ES-I3 (cell line): ENCODE measurements at regions not wholly inside any gene's neighbourhood (a gene's known extent, or its start where the extent isn't known, plus 50 kb on each side); places are given as distances from the start of the nearest gene placed in this dataset.

ENCODE experiments used
- H3K36me3 ChIP-seq: 2 replicates; pipeline ENCODE4 v1.6.1; 2013; ENCODE audit warnings: mild to moderate bottlenecking, low read length, control low read depth, moderate library complexity; ENCODE audit not compliant: insufficient read depth
- H3K4me1 ChIP-seq: 2 replicates; pipeline ENCODE4 v1.6.1; 2013; ENCODE audit warnings: mild to moderate bottlenecking, control low read depth, low read length; ENCODE audit not compliant: insufficient read depth
- H3K9ac ChIP-seq: 2 replicates; pipeline ENCODE4 v1.6.1; 2013; ENCODE audit warnings: low read depth, mild to moderate bottlenecking, low read length, moderate library complexity
- H3K9me3 ChIP-seq: 2 replicates; pipeline ENCODE4 v1.6.1; 2013; ENCODE audit warnings: mild to moderate bottlenecking, low read length, moderate library complexity; ENCODE audit not compliant: control insufficient read depth, insufficient read depth

GRCh38 chr12:93043192-93043876 is 114.2 kb upstream of the EEA1 start:
- H3K4me1 ChIP-seq, result peaks cover 4% of the 10 kb centered on the region; the same call in 1 of the 2 replicates
- no peaks in the 10 kb centered on the region for H3K9me3 ChIP-seq
- H3K36me3 ChIP-seq, result no peaks in the 10 kb centered on the region
- H3K9ac ChIP-seq, result no peak overlapping the region

GRCh38 chr12:93043877-93044209 is 114.7 kb upstream of the EEA1 start:
- Histone ChIP-seq H3K4me1 (peaks cover 4% of the 10 kb centered on the region; the same call in 1 of the 2 replicates), H3K9me3 (no peaks in the 10 kb centered on the region), H3K9ac (no peak overlapping the region), H3K36me3 (no peaks in the 10 kb centered on the region)

- Histone ChIP-seq H3K4me1 (peaks cover 15% of the 10 kb centered on the region), H3K9me3 (no peaks in the 10 kb centered on the region), H3K9ac (no peak overlapping the region), H3K36me3 (no peaks in the 10 kb centered on the region)
These were observed 118.0 kb upstream of the EEA1 start for GRCh38 chr12:93047118-93047517.

DNA sequence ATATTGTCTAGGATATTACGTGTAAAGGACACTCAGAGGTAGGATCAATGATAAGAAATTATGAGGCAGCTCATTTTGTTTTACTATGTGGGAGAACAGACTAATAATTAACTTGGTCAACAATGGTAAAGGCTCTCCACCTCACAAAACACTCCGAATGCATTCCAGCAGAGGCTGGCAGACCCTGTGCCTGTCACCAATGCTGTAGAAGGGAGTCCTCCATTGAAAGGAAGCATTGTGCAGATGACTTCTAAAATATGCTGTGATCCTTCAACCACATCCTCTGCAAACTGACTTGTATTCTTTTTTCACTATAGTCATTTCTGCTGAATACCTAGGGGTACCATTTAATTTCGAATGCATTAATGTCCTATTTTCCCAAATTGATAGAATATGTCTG is 119.6 kb upstream of the EEA1 start:
- Histone ChIP-seq H3K9me3 (no peaks in the 10 kb centered on the region), H3K4me1 (peaks cover 11% of the 10 kb centered on the region), H3K9ac (no peak overlapping the region), H3K36me3 (no peaks in the 10 kb centered on the region)

DNA sequence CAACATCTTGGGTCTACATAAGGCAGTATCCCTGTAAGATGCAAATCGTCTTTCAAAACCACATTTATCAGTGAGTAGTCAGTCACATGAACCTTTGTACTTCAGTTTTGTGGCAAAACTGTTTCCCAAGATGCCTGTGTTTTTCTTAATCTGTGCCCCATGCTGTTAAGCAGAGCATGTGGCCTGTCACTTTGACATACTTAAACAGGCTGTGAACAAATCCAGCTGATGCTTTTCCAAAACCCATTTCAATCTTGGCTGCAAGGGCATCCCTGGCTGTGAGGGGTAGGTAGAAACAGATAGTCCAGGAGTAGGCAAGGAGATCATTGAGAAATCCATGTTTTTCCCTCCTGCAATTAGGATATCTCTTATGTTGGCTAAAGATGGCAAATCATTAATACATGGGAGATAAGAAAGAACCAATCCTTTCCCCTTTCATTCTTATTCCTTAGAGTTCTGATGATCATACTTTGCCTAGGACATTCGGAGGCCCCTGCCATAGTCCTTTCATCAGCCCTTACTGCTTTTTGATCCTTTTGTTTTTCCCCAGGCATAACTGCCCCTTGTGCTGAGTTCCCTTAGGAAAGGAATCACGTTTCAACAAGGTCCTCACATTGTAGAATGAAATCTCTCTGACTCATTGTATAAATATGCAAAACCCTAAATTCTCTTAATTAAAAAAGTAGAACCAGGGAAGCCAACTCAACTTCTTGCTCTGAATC is 121.1 kb upstream of the EEA1 start:
- no peaks in the 10 kb centered on the region for H3K9me3 ChIP-seq
- no peaks in the 10 kb centered on the region for H3K36me3 ChIP-seq
- no peak overlapping the region; the same call in 1 of the 2 replicates for H3K9ac ChIP-seq
- H3K4me1 ChIP-seq, result peaks cover 11% of the 10 kb centered on the region

DNA sequence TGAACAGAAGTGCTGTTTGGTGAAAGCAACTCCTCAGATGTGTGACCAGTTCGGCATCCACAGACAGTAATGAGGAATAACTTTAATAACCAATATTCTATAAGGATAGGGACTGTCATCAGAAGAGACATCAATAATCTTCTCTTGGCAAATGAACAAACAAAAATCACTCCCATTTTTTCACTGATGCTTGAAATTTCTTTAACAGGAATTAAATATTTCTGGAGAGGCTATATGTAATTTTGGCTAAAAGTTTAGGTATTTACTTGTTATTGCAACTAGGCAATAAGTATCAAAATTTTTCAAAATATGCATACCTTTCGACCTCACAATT is 121.6 kb upstream of the EEA1 start:
- H3K4me1 ChIP-seq, result peaks cover 11% of the 10 kb centered on the region
- no peak overlapping the region for H3K9ac ChIP-seq
- H3K36me3 ChIP-seq, result no peaks in the 10 kb centered on the region
- no peaks in the 10 kb centered on the region for H3K9me3 ChIP-seq

DNA sequence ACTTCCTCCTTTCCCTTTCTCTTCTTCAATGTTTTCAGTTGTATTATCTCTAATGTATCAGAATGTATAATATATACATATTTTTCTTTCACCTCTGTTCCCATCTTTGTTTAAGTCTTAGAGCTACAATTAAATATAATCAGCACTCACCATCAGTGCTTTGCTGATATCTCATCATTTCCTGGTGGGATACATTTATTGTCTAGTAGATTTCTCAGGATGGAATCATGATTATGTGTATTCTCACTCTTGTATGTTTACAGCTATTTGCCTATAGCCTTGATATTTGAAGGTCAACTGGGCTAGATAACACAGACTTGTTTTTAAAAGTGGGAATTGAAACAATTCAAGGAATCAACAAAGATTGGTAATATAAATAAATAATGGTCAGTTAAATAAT is 124.9 kb upstream of the EEA1 start:
- H3K36me3 ChIP-seq, result no peaks in the 10 kb centered on the region
- no peaks in the 10 kb centered on the region for H3K9me3 ChIP-seq
- H3K9ac ChIP-seq, result no peak overlapping the region
- H3K4me1 ChIP-seq, result peaks cover 11% of the 10 kb centered on the region

- Histone ChIP-seq H3K9ac (no peak overlapping the region), H3K36me3 (no peaks in the 10 kb centered on the region), H3K4me1 (peaks cover 6% of the 10 kb centered on the region), H3K9me3 (no peaks in the 10 kb centered on the region)
These were observed 126.1 kb upstream of the EEA1 start for GRCh38 chr12:93055221-93055620.

GRCh38 chr12:93056971-93057535 is 128.0 kb upstream of the EEA1 start:
- no peaks in the 10 kb centered on the region for H3K9me3 ChIP-seq
- no peaks in the 10 kb centered on the region for H3K36me3 ChIP-seq
- no peak overlapping the region for H3K9ac ChIP-seq
- H3K4me1 ChIP-seq, result 0 out of 2 replicates have a peak, but pooled peaks cover 7% of the 10 kb centered on the region

DNA sequence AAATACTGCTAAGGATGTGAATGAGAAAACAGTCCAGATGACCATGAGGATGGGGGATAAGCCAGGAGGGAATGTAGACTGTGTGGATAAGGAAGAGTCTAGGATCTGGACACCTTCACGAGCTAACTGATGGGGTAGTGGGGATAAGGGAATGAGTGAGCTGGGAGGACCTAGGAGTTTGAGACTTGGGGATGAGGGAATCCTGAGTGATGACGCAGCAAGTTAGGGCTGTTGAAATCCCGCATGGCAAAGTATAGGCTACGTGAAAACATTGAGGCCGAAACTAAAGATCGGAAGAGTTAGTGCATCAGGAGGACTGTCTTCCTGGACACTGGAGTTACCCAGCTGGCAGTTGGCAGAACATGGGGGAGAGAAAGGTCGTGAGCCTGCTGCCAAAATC is 129.2 kb upstream of the EEA1 start:
- no peak overlapping the region for H3K9ac ChIP-seq
- no peaks in the 10 kb centered on the region for H3K9me3 ChIP-seq
- 0 out of 2 replicates have a peak, but pooled peaks cover 7% of the 10 kb centered on the region for H3K4me1 ChIP-seq
- H3K36me3 ChIP-seq, result no peaks in the 10 kb centered on the region

DNA sequence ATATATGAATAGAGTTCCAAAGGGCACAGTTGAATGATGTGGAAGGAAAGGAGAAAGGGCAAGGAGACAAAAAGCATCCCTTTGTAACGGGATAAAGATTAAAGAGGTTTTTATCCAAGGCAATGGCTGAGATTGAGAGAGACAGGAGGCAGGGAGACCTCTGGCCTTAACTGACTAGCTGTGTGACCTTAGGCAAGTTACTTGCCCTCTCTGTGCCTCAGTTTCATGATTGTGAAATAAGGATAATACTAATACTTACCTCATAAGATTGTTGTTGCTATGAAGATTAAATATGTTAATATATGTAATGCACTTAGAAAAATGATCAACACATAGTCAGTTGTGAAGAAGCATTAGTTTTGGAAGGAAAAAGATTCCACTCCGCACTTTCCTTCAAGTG is 130.2 kb upstream of the EEA1 start:
- Histone ChIP-seq H3K9me3 (no peaks in the 10 kb centered on the region), H3K36me3 (no peaks in the 10 kb centered on the region), H3K4me1 (0 out of 2 replicates have a peak, but pooled peaks cover 7% of the 10 kb centered on the region), H3K9ac (no peak overlapping the region)

- no peak overlapping the region for H3K9ac ChIP-seq
- no peaks in the 10 kb centered on the region for H3K36me3 ChIP-seq
- 0 out of 2 replicates have a peak, but pooled peaks cover 7% of the 10 kb centered on the region for H3K4me1 ChIP-seq
- no peaks in the 10 kb centered on the region for H3K9me3 ChIP-seq
These were observed 131.0 kb upstream of the EEA1 start for GRCh38 chr12:93059925-93060665.

DNA sequence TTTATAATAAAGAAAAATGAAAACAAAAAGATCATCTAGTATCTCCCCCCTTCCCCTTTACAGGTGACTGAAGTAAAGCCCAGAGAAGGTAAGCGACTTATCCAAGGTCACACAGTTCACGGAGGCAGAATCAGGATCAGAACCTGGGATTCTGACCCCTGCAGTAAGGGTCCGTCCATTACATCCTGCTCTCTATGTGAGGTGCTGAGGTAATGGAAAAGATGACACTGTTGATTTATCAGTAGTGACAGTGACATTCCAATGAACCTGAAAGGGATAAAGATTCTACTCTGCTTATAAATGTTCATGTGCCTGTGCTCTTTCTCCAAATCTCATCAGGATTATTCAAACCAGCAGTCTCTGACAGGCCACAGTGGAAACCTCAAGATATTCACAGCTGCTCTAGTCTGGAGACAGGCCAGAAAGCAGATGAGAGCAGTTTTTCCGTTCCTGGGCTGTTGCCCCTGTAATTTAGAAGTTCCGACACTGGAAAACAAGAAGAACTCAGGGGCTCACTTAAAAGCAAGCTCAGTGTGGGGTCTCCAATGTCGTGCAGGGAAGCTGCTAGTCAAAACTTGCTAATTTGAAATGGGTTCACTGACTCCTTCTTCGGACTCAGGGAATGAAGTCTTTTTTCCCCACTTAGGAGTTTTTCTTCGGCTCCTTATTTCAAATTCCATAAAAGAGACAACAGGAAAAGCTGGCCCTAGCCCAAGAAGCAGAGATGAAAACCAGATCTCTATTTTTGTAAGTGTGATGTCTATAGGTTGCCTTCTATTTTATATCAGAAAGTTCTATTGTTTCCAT is 131.8 kb upstream of the EEA1 start:
- H3K4me1 ChIP-seq, result 0 out of 2 replicates have a peak, but pooled peaks cover 7% of the 10 kb centered on the region
- H3K36me3 ChIP-seq, result no peaks in the 10 kb centered on the region
- H3K9ac ChIP-seq, result no peak overlapping the region; the same call in 1 of the 2 replicates
- no peaks in the 10 kb centered on the region for H3K9me3 ChIP-seq
